ENCODE measurements at regions not wholly inside any gene's neighbourhood (a gene's known extent, or its start where the extent isn't known, plus 50 kb on each side); places are given as distances from the start of the nearest gene placed in this dataset.

- TF ChIP-seq CTCF (IDR thresholded peaks at IDR 0.05; ENCODE audit: low read length) (no peak), EZH2phosphoT487 (IDR thresholded peaks at IDR 0.05; ENCODE audit: low read length) (no peak)
Observed at GRCh38 chr4:126479709-126480108, 1153.0 kb upstream of the INTU start.
